GM21367 (cell line): ENCODE measurements at regions not wholly inside any gene's neighbourhood (a gene's known extent, or its start where the extent isn't known, plus 50 kb on each side); places are given as distances from the start of the nearest gene placed in this dataset.
"Not testable (repeated sequence)": the region's sequence is repeated elsewhere in the genome, so short reads cannot be mapped to it uniquely, and the experiment has no call there.

Experiments
- ATAC-seq: cut with Tn5 transposase; IDR thresholded peaks from one replicate; pipeline ENCODE4 v1.9.1; 2021; ENCODE audit not compliant: unreplicated experiment

GRCh38 chr2:356304-356703 lies 68.4 kb upstream of the ALKAL2 start:
- ATAC-seq, result not testable (repeated sequence)

- ATAC-seq, result no peak
Observed at GRCh38 chr2:355773-356172, 67.9 kb upstream of the ALKAL2 start.

- no peak for ATAC-seq
Observed at GRCh38 chr2:352696-353095, 64.8 kb upstream of the ALKAL2 start.

GRCh38 chr2:349390-349789 lies 61.5 kb upstream of the ALKAL2 start:
- no peak for ATAC-seq

GRCh38 chr2:348361-348916 lies 60.5 kb upstream of the ALKAL2 start:
- ATAC-seq, result no peak

- ATAC-seq, result no peak
Observed at GRCh38 chr2:344811-345210, 56.9 kb upstream of the ALKAL2 start.

- ATAC-seq, result no peak
Observed at GRCh38 chr2:343355-343754, 55.5 kb upstream of the ALKAL2 start.

GRCh38 chr2:341912-342311 lies 54.0 kb upstream of the ALKAL2 start:
- ATAC-seq, result no peak

GRCh38 chr2:341017-341542 lies 53.2 kb upstream of the ALKAL2 start:
- no peak for ATAC-seq
